Anterior cingulate cortex (tissue), 58 donors: ENCODE measurements at regions not wholly inside any gene's neighbourhood (a gene's known extent, or its start where the extent isn't known, plus 50 kb on each side); places are given as distances from the start of the nearest gene placed in this dataset.
A peak's percentile ranks its signal among the peaks of the same experiment; 100 is the strongest.
"Not testable (repeated sequence)": the region's sequence is repeated elsewhere in the genome, so short reads cannot be mapped to it uniquely, and the experiment has no call there.

ENCODE experiments used
- DNase-seq, 58 donors: peaks; one replicate each; lab custom pipeline; 2025; lab: John Stamatoyannopoulos, UW

DNA sequence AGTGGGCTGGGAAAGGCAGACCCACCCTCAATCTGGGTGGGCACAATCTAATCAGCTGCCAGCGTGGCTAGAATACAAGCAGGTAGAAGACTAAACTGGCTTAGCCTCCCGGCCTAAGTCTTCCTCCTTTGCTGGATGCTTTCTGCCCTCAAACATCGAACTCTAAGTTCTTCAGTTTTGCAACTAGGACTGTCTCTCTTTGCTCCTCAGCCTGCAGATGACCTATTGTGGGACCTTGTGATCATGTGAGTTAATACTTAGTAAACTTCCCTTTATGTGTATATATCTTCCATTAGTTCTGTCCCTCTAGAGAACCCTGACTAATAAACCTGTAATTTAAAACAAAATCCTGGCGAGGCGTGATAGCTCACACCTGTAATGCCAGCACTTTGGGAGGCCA, 51.8 kb upstream of the SLC39A8 start:
- DNase-seq: not testable (repeated sequence)

DNA sequence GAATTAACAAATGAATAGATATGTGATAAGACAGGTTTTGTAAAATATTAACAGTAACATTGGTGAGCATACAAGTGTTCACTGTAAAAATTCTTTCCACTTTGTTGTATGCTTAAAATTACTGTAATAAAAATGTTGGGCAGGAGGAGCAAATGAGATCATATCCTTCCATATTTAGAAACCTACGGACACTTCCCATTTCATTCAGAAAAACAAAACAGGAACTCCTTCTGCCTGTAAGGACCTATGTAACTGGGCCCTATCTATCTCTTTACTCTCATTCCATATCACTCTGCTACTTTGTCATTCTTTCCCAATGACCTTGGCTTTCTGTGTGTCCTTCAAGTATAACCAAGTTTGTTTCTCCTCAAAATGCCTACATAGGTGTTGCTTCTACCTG, 53.7 kb upstream of the SLC39A8 start:
- DNase-seq: no peak

DNA sequence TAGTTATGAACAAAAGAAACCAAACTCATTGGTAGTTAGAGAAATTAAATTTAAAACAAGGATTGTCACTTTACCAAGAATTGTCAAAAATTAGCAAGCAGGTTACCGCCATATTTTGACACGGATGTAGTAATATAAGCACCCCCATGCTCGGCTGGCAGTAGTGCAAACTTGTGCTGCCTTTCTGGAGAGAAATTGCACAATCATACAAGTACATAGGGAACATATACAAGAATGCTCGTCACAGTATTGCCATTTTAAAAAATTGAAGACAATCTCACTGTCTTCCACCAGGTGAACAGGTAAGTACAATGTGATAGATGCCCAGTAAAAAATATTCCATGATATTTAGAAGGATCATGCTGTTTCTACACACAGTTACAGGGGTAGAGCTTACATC, 55.6 kb upstream of the SLC39A8 start:
- DNase-seq: no peak

DNA sequence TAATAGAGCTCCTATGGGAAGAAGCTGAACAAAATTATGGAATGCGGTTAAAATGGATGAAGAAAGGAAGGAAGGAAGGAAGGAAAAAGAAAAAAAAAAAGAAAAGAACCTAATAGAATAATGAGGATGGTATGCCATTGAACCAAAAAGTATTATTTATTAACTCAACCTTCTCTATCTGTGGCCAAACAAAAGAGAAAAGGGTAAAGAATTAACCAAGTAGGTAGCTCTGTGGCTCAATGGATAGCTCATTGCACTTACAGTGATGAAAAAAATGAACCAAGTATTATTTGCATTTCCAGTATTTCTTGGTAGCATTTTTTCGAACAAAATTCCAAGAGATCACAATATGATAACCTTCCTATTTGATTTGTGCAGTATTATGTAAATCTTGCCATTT, 56.9 kb upstream of the SLC39A8 start:
- DNase-seq: no peak

- no peak for DNase-seq
These were observed 57.8 kb upstream of the SLC39A8 start for GRCh38 chr4:102403116-102403515.

- DNase-seq: no peak
These were observed 59.2 kb upstream of the SLC39A8 start for GRCh38 chr4:102404431-102404969.

- DNase-seq: no peak
These were observed 60.6 kb upstream of the SLC39A8 start for GRCh38 chr4:102405821-102406401.

- not testable (repeated sequence) for DNase-seq
These were observed 65.6 kb upstream of the SLC39A8 start for GRCh38 chr4:102410884-102411283.

GRCh38 chr4:102411408-102411807, 66.1 kb upstream of the SLC39A8 start:
- no peak for DNase-seq

DNA sequence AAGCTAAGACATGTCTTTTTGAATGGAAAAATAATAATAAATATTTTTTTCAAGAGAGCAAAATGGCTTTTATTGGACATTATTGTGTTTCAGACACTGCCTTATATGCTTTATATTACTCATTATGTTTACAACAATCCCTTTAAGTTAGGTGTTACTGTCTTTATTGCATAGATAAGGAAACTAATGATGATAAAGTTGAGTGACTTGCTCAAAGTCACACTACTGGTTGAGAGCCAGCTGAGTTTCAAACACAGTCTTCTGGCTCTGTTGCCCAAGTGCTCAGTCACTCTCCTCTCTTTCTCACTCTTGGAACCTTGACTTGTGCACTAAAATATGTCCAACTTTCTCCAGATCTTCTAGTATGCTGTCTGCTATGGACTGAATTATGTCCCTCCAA, 71.5 kb upstream of the SLC39A8 start:
- no peak for DNase-seq

DNA sequence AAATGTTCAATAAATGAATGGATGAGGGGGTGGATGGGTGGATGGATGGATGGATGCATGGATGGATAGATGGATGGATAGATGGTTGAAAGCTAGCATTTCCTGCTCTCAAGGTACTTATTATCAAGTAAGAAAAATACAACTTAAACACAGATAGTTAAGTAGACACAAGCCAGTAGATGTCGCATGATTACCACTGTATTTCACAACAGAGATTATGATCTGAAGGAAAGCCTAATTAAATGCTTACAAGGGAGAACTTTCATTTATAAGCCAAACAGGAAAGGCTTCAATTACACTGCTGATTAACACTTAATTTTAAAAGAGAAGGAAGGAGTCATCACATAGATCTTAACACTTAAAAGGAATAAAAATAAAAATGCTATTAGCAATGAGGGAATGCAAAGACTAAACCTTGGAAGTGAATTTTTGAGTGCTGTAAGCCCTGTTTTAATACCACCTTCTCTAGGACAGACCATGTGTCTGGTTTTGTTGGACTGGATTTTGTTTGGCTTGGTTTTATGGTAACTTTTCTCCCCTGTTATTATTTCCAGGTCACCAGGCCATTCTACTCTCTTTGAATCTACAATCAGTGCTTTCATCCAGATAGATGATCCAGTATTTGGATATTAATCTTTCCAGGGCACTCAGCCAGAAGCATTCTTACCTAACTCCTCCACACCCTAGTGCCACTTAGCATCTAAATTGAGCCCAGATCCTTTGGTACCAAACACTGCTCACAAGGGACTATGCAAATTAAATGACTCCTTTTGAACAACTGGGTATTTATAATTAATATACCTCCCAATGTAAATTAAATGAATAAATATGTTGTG, 75.5 kb upstream of the SLC39A8 start:
- no peak for DNase-seq

GRCh38 chr4:102422843-102423242, 77.6 kb upstream of the SLC39A8 start:
- DNase-seq: no peak

- DNase-seq: no peak
These were observed 77.8 kb upstream of the NFKB1 start for GRCh38 chr4:102423375-102423774.

DNA sequence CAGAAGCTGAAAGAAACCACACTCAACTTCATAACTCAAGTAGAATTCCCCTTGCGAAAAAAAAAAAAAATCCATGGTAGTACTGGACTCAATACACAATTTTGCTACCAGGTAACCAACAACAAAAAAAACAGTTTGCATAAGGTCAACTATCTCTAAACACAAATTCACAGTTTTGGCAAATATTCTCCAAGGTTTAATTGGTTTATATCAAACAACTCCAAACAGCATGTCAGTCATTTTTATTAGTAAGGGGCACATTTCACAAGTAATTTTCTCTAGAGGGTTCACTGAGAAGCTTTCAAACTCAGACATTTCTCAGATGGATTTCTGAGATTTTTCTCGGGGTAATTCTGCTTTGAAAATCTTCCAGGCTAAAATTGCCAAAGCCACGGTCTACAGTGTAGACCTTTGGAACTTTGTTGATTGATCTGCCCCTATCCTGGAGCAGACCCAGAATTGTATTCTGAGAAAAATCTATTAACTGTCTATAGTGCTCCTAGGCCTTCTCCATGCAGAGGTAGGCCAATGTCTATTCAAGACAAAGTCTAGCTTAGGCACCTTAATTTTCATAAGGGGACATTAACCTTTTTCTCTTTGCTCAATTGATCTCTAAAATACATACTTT, 73.7 kb upstream of the NFKB1 start:
- DNase-seq: no peak

DNA sequence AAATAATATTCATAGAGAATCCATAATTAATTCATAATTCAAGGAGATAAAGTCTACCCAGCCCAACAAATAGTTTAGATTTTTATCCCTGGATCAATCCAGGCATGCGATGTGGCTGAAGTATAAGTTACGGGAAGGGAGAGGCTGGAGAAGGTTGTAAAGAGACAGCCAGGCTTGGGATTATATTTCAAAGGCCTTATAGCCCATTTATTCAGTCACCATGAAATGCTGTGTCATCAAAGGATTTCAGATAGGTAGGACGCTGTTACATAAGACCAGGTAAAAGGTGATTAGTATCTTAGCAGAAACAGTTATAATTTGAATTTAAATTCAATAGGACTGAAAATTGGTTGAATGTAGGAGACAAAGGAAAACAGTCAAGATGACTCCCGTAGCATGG, 73.0 kb upstream of the NFKB1 start:
- DNase-seq: no peak

DNA sequence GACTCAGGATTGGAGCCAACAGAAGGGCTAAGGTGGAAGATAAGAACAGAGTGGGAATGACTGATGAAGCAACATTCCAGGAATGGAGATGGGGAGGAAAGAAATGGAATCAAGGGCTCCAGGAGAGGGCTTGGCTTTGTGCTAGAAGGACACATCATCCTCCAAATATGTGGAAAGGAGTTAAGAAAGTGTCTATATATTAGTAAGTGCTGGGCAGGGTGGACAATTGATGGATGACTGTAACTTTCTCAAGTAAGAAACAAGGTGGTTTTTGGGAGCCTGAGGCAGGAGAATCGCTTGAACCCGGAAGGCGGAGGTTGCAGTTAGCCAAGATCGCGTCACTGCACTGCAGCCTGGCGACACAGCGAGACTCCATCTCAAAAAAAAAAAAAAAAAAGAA, 71.6 kb upstream of the NFKB1 start:
- no peak for DNase-seq

- no peak for DNase-seq
These were observed 70.7 kb upstream of the NFKB1 start for GRCh38 chr4:102430461-102430910.

- no peak for DNase-seq
These were observed 69.6 kb upstream of the NFKB1 start for GRCh38 chr4:102431608-102431961.

GRCh38 chr4:102437111-102437510, 64.0 kb upstream of the NFKB1 start:
- DNase-seq: no peak

DNA sequence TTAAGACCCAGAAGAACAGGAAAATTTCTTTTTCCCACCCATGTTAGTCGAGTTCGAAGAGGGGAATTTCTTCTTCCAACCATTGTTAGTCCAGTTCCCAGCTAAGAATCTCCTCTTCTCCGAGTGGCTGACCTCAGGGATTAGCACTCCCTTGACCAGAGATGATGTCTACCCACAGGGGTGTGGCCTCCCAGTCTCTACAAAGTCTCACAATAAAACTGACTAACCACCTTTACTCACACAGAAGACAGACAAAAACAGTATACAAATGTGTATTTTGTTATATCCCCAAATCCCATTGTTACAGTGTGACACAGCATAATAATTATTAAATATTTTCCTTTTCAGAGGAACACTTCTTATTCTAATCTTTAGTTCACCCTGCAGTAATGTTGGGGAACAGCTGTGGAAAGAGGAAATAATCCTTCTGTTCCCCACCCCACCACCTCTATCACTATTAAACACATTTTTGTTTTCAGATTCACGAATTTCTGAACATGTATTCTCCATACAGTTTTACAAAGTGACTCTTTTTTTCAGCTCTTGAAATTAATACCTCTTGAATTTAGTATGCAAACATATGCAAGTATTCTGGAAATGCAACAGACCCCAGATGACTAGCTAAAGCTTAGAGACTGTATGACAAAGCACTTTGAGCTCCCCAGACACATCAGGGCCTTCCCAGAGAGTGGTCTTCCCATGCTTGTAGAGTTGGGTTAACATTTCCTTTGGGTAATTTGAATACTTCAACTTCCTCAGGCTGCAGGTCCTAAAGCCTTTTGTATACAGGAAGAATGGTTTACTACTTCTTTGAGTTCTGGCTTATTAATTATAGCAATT, 62.5 kb upstream of the NFKB1 start:
- no peak for DNase-seq

GRCh38 chr4:102439236-102439614, 61.9 kb upstream of the NFKB1 start:
- peak in 1 of 58 donors; percentile 12 for DNase-seq
